Lower lobe of right lung (tissue), 2 donors: ENCODE measurements at regions not wholly inside any gene's neighbourhood (a gene's known extent, or its start where the extent isn't known, plus 50 kb on each side); places are given as distances from the start of the nearest gene placed in this dataset.

Source experiments
- ATAC-seq, 2 donors: fragments of 200-7000 bp; cut with Tn5 transposase; one replicate each; pipeline ENCODE4 v1.9.1; 2020 to 2022; ENCODE audit warnings: mild to moderate bottlenecking in 2 of 2, moderate library complexity in 2 of 2
- DNase-seq: peaks from one replicate; pipeline ENCODE4 v3.0.0-alpha.2; 2020
- H3K27ac ChIP-seq: fragments of 200-600 bp; one replicate; pipeline ENCODE4 v1.8.0; 2022
- H3K27me3 ChIP-seq: fragments of 200-600 bp; one replicate; pipeline ENCODE4 v1.8.0; 2022; ENCODE audit warnings: low read depth
- H3K36me3 ChIP-seq: fragments of 200-600 bp; one replicate; pipeline ENCODE4 v1.8.0; 2022; ENCODE audit warnings: mild to moderate bottlenecking
- H3K4me1 ChIP-seq: fragments of 200-600 bp; one replicate; pipeline ENCODE4 v1.8.0; 2022
- H3K4me3 ChIP-seq: fragments of 200-600 bp; one replicate; pipeline ENCODE4 v1.8.0; 2022; ENCODE audit warnings: mild to moderate bottlenecking
- H3K9me3 ChIP-seq: fragments of 200-600 bp; one replicate; pipeline ENCODE4 v1.8.0; 2022
- CTCF ChIP-seq: fragments of 200-600 bp; IDR thresholded peaks from one replicate; pipeline ENCODE4 v1.8.0; 2022; ENCODE audit warnings: antibody characterized with exemption, mild to moderate bottlenecking
- intact Hi-C: fragments of 100-400 bp; cut with DNase I; formaldehyde crosslinking; loops from one replicate; pipeline ENCODE4 v1.11.0; 2022
- donor health status: DM: no; HTN: yes; CAD: no; lungs with severe emphysema.

GRCh38 chr18:61123309-61123708 is 209.9 kb upstream of the CDH20 start:
- Histone ChIP-seq H3K36me3 (no peaks in the 10 kb centered on the region), H3K9me3 (no peaks in the 10 kb centered on the region), H3K27me3 (no peaks in the 10 kb centered on the region), H3K4me3 (no peak overlapping the region), H3K4me1 (no peaks in the 10 kb centered on the region), H3K27ac (no peak overlapping the region)
- no peak for ATAC-seq
- intact Hi-C loops, result no loop called here
- TF ChIP-seq CTCF, result no peak
- DNase-seq, result no peak

- no peak for ATAC-seq
- H3K4me1 ChIP-seq, result no peaks in the 10 kb centered on the region
- H3K9me3 ChIP-seq, result no peaks in the 10 kb centered on the region
- H3K4me3 ChIP-seq, result no peak overlapping the region
- intact Hi-C loops, result no loop called here
- no peaks in the 10 kb centered on the region for H3K36me3 ChIP-seq
- no peak overlapping the region for H3K27ac ChIP-seq
- H3K27me3 ChIP-seq, result no peaks in the 10 kb centered on the region
- no peak for DNase-seq
- no peak for TF ChIP-seq CTCF
These were observed 205.3 kb upstream of the CDH20 start for GRCh38 chr18:61127714-61128467.

GRCh38 chr18:61129001-61129400 is 204.2 kb upstream of the CDH20 start:
- intact Hi-C loops, result no loop called here
- no peaks in the 10 kb centered on the region for H3K36me3 ChIP-seq
- H3K27ac ChIP-seq, result no peak overlapping the region
- H3K4me1 ChIP-seq, result no peaks in the 10 kb centered on the region
- no peaks in the 10 kb centered on the region for H3K9me3 ChIP-seq
- H3K27me3 ChIP-seq, result no peaks in the 10 kb centered on the region
- TF ChIP-seq CTCF, result no peak
- DNase-seq, result no peak
- H3K4me3 ChIP-seq, result no peak overlapping the region
- ATAC-seq, result no peak

DNA sequence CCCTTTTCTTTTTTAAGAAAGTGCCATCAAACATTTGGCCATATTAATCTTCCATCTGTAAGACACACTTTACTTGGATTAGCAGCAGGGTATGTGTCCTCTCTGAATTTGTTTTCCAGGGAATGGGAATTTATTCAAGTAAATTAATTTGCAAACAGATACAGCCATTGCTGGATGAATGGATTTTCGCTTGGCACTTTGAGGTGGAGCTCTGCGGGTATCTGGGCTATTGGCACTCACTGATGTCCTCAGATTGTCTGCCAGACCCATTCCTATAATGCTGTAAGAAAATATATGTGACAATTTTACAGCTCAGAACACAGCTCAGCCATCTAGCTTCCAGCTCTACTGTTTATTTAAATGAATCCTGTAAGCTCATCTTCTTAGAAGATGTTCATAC is 201.2 kb upstream of the CDH20 start:
- H3K4me1 ChIP-seq, result no peaks in the 10 kb centered on the region
- H3K9me3 ChIP-seq, result no peaks in the 10 kb centered on the region
- intact Hi-C loops, result no loop called here
- no peak overlapping the region for H3K4me3 ChIP-seq
- ATAC-seq (no peak), DNase-seq (no peak)
- no peaks in the 10 kb centered on the region for H3K27me3 ChIP-seq
- H3K27ac ChIP-seq, result no peak overlapping the region
- no peak for TF ChIP-seq CTCF
- no peaks in the 10 kb centered on the region for H3K36me3 ChIP-seq

DNA sequence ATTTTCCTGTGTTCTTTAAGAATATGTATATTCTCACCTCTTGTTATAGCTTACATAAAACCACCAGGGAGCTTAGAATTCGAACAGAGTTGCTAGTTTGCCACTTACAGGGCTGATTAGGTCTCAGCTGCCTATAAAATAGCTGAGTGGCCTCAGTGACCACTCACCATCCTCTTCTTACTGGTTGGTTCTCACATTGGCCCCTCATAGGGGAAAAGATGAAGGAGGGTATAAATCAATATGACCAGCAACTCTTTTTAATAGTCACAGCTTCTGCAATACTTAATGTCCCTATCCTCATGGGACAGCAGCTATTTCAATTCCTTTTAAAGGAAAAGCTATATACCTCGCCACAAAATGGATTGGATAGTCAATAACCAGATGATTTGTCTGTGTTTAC is 199.4 kb upstream of the CDH20 start:
- no peak overlapping the region for H3K4me3 ChIP-seq
- intact Hi-C loops, result no loop called here
- no peaks in the 10 kb centered on the region for H3K36me3 ChIP-seq
- TF ChIP-seq CTCF, result no peak
- DNase-seq, result no peak
- H3K9me3 ChIP-seq, result no peaks in the 10 kb centered on the region
- H3K27me3 ChIP-seq, result no peaks in the 10 kb centered on the region
- no peak for ATAC-seq
- no peak overlapping the region for H3K27ac ChIP-seq
- no peaks in the 10 kb centered on the region for H3K4me1 ChIP-seq
